Body of pancreas (tissue), 4 donors: ENCODE measurements at regions not wholly inside any gene's neighbourhood (a gene's known extent, or its start where the extent isn't known, plus 50 kb on each side); places are given as distances from the start of the nearest gene placed in this dataset.

Source experiments
- POLR2A ChIP-seq, 3 donors: fragments of 450-650 bp; IDR thresholded peaks; one replicate each; pipeline ENCODE4 v1.6.1; 2016; ENCODE audit warnings: antibody characterized with exemption in 3 of 3, mild to moderate bottlenecking in 2 of 3
- TF ChIP-seq, protein P1 (sequence below), 7 experiments: fragments of 450-650 bp in 4 of 7; fragments of 200-600 bp in 3 of 7; sonication (generic) in 3 of 7; IDR thresholded peaks; one replicate each; pipeline ENCODE4 v1.5.1; 2016 to 2019; ENCODE audit warnings: antibody characterized with exemption in 7 of 7

DNA sequence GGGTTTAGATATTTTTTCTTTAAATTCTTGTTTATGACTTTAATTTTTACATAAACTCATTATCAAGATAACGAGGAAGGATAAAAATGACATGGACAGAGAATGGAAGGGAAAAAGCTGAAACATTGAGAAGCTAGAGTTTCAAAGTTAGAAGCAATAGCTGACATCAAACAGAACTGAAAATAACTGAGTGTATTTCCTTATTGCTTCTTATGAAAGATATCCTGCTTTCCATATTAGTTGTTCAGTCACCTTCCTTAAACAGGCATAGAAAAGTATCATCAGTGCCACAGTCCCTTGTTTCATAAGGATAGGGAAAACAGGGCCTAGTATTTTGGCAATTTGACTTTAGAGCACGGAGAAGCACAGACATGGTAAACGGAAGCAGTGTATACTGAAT, 460.5 kb upstream of the GHITM start:
- TF ChIP-seq POLR2A (IDR thresholded peaks at IDR 0.05) = no peak
- TF ChIP-seq, protein P1, sequence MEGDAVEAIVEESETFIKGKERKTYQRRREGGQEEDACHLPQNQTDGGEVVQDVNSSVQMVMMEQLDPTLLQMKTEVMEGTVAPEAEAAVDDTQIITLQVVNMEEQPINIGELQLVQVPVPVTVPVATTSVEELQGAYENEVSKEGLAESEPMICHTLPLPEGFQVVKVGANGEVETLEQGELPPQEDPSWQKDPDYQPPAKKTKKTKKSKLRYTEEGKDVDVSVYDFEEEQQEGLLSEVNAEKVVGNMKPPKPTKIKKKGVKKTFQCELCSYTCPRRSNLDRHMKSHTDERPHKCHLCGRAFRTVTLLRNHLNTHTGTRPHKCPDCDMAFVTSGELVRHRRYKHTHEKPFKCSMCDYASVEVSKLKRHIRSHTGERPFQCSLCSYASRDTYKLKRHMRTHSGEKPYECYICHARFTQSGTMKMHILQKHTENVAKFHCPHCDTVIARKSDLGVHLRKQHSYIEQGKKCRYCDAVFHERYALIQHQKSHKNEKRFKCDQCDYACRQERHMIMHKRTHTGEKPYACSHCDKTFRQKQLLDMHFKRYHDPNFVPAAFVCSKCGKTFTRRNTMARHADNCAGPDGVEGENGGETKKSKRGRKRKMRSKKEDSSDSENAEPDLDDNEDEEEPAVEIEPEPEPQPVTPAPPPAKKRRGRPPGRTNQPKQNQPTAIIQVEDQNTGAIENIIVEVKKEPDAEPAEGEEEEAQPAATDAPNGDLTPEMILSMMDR (IDR thresholded peaks at IDR 0.05) = no peak
